NT2/D1 (cell line): ENCODE measurements at regions not wholly inside any gene's neighbourhood (a gene's known extent, or its start where the extent isn't known, plus 50 kb on each side); places are given as distances from the start of the nearest gene placed in this dataset.

Experiments used
- SUZ12 ChIP-seq: IDR thresholded peaks from 2 replicates; pipeline ENCODE4 v1.6.1; 2011; ENCODE audit not compliant: insufficient read length, insufficient read depth; ENCODE audit errors: extremely low read depth
- YY1 ChIP-seq: IDR thresholded peaks from 2 replicates; pipeline ENCODE4 v1.6.1; 2011; ENCODE audit not compliant: insufficient read length, insufficient read depth
- ZNF274 ChIP-seq: IDR thresholded peaks from 2 replicates; pipeline ENCODE4 v1.6.1; 2011; ENCODE audit warnings: mild to moderate bottlenecking, low read depth, low read length

- TF ChIP-seq SUZ12 = no peak
- TF ChIP-seq ZNF274 = no peak
- TF ChIP-seq YY1 = no peak
Measured at GRCh38 chr14:53360829-53361228, 207.7 kb upstream of the DDHD1 start.
